HG02970 (cell line): ENCODE measurements at regions not wholly inside any gene's neighbourhood (a gene's known extent, or its start where the extent isn't known, plus 50 kb on each side); places are given as distances from the start of the nearest gene placed in this dataset.
"Not testable (repeated sequence)": the region's sequence is repeated elsewhere in the genome, so short reads cannot be mapped to it uniquely, and the experiment has no call there.

Source experiments
- ATAC-seq: cut with Tn5 transposase; IDR thresholded peaks from one replicate; pipeline ENCODE4 v1.9.1; 2021; ENCODE audit warnings: mild to moderate bottlenecking, moderate library complexity, moderate number of reproducible peaks; ENCODE audit not compliant: unreplicated experiment, low FRiP score

GRCh38 chr14:37784203-37784826 is 188.9 kb downstream of the TTC6 start:
- not testable (repeated sequence) for ATAC-seq

GRCh38 chr14:37784827-37785223 is 189.4 kb downstream of the TTC6 start:
- not testable (repeated sequence) for ATAC-seq

- ATAC-seq = not testable (repeated sequence)
Observed at GRCh38 chr14:37785298-37785697, 189.9 kb downstream of the TTC6 start.

- not testable (repeated sequence) for ATAC-seq
Observed at GRCh38 chr14:37786114-37786625, 190.7 kb downstream of the TTC6 start.

GRCh38 chr14:37787879-37788494 is 192.6 kb downstream of the TTC6 start:
- ATAC-seq = no peak

GRCh38 chr14:37791384-37792036 is 196.1 kb downstream of the TTC6 start:
- ATAC-seq = no peak

- ATAC-seq = no peak
Observed at GRCh38 chr14:37792124-37792523, 196.7 kb downstream of the TTC6 start.

GRCh38 chr14:37796703-37797416 is 201.4 kb downstream of the TTC6 start:
- no peak for ATAC-seq

GRCh38 chr14:37797675-37798074 is 202.2 kb downstream of the TTC6 start:
- ATAC-seq = no peak

- ATAC-seq = no peak
Observed at GRCh38 chr14:37807722-37808121, 212.3 kb downstream of the TTC6 start.

GRCh38 chr14:37810094-37810801 is 214.8 kb downstream of the TTC6 start:
- ATAC-seq = no peak

GRCh38 chr14:37813732-37814131 is 218.3 kb downstream of the TTC6 start:
- ATAC-seq = no peak

GRCh38 chr14:37816135-37816534 is 220.7 kb downstream of the TTC6 start:
- no peak for ATAC-seq

- ATAC-seq = no peak
Observed at GRCh38 chr14:37816743-37817295, 221.4 kb downstream of the TTC6 start.

GRCh38 chr14:37819155-37820015 is 224.0 kb downstream of the TTC6 start:
- no peak for ATAC-seq

GRCh38 chr14:37820810-37821209 is 225.4 kb downstream of the TTC6 start:
- ATAC-seq = not testable (repeated sequence)

- ATAC-seq = no peak
Observed at GRCh38 chr14:37824939-37825712, 229.7 kb downstream of the TTC6 start.

GRCh38 chr14:37826869-37827268 is 231.4 kb downstream of the TTC6 start:
- no peak for ATAC-seq
